HG02678 (cell line): ENCODE measurements at regions not wholly inside any gene's neighbourhood (a gene's known extent, or its start where the extent isn't known, plus 50 kb on each side); places are given as distances from the start of the nearest gene placed in this dataset.

Experiments
- ATAC-seq: cut with Tn5 transposase; IDR thresholded peaks from one replicate; pipeline ENCODE4 v1.9.1; 2021; ENCODE audit warnings: mild to moderate bottlenecking, moderate library complexity; ENCODE audit not compliant: unreplicated experiment

GRCh38 chr5:74021126-74021525 lies 395.1 kb downstream of the ARHGEF28 start:
- ATAC-seq, result no peak

- no peak for ATAC-seq
Observed at GRCh38 chr5:74020503-74020902, 394.5 kb downstream of the ARHGEF28 start.

GRCh38 chr5:74019923-74020322 lies 393.9 kb downstream of the ARHGEF28 start:
- no peak for ATAC-seq

- no peak for ATAC-seq
Observed at GRCh38 chr5:74017786-74018211, 391.8 kb downstream of the ARHGEF28 start.

GRCh38 chr5:74017112-74017511 lies 391.1 kb downstream of the ARHGEF28 start:
- ATAC-seq, result no peak

- no peak for ATAC-seq
Observed at GRCh38 chr5:74016373-74016772, 390.4 kb downstream of the ARHGEF28 start.

GRCh38 chr5:74015716-74016115 lies 389.7 kb downstream of the ARHGEF28 start:
- ATAC-seq, result no peak

- ATAC-seq, result no peak
Observed at GRCh38 chr5:74013222-74013621, 387.2 kb downstream of the ARHGEF28 start.

- ATAC-seq, result no peak
Observed at GRCh38 chr5:74009502-74009901, 383.5 kb downstream of the ARHGEF28 start.

GRCh38 chr5:74007193-74007592 lies 381.2 kb downstream of the ARHGEF28 start:
- no peak for ATAC-seq

GRCh38 chr5:73999297-73999696 lies 373.3 kb downstream of the ARHGEF28 start:
- ATAC-seq, result no peak

GRCh38 chr5:73998489-73998888 lies 372.5 kb downstream of the ARHGEF28 start:
- ATAC-seq, result no peak

GRCh38 chr5:73997960-73998359 lies 372.0 kb downstream of the ARHGEF28 start:
- no peak for ATAC-seq

- no peak for ATAC-seq
Observed at GRCh38 chr5:73996151-73996755, 370.3 kb downstream of the ARHGEF28 start.

- no peak for ATAC-seq
Observed at GRCh38 chr5:73994963-73995362, 369.0 kb downstream of the ARHGEF28 start.
